SK-N-SH (cell line): ENCODE measurements at regions not wholly inside any gene's neighbourhood (a gene's known extent, or its start where the extent isn't known, plus 50 kb on each side); places are given as distances from the start of the nearest gene placed in this dataset.

Source experiments
- CTCF ChIA-PET: fragments of 300-600, 350-600 bp; formaldehyde crosslinking; extraction: SDS; loops from one replicate; lab custom pipeline; 2021; lab: Yijun Ruan, JAX
- POLR2A ChIA-PET: fragments of 350-600 bp; sonication (Branson Sonifier 250); formaldehyde crosslinking; extraction: SDS; loops from one replicate; lab custom pipeline; 2020; ENCODE audit warnings: antibody characterized with exemption, inconsistent platforms; lab: Yijun Ruan, JAX
- DNase-seq: peaks from one replicate; pipeline ENCODE4 v3.0.0; 2012
- H2AFZ ChIP-seq: fragments of 200-600 bp; sonication (generic); 2 replicates; pipeline ENCODE4 v1.8.1; 2016; ENCODE audit warnings: antibody characterized with exemption, mild to moderate bottlenecking, low read depth
- H3F3A ChIP-seq: fragments of 200-600 bp; sonication (generic); replicated peaks from 2 replicates; pipeline ENCODE3; 2016; ENCODE audit warnings: antibody characterized with exemption, mild to moderate bottlenecking; ENCODE audit not compliant: insufficient read depth
- H3K27ac ChIP-seq, 2 experiments: fragments of 200-500 bp in 1 of 2; fragments of 200-600 bp in 1 of 2; sonication (Bioruptor generic) in 1 of 2; sonication (generic), shearing (Covaris generic) in 1 of 2; 2 replicates each; pipeline versions ENCODE4 v1.5.1 to v1.6.1; 2014 to 2016; ENCODE audit warnings: low read depth in 2 of 2, inconsistent platforms in 1 of 2, low read length in 1 of 2, mild to moderate bottlenecking in 1 of 2, mixed read lengths in 1 of 2
- H3K27me3 ChIP-seq: fragments of 200-600 bp; sonication (generic), shearing (Covaris generic); 2 replicates; pipeline ENCODE4 v1.6.1; 2016; ENCODE audit warnings: mixed run types; ENCODE audit not compliant: insufficient read depth
- H3K36me3 ChIP-seq, 2 experiments: fragments of 200-500 bp in 1 of 2; fragments of 200-600 bp in 1 of 2; sonication (Bioruptor generic) in 1 of 2; sonication (generic) in 1 of 2; replicated peaks in 1 of 2; 2 replicates each; pipeline versions ENCODE3 to v1.5.1; 2014 to 2016; ENCODE audit warnings: low read length in 1 of 2, mild to moderate bottlenecking in 1 of 2; ENCODE audit not compliant: insufficient read depth in 2 of 2, control insufficient read depth in 1 of 2
- H3K4me1 ChIP-seq, 2 experiments: fragments of 200-500 bp in 1 of 2; fragments of 200-600 bp in 1 of 2; sonication (Bioruptor generic) in 1 of 2; sonication (generic), shearing (Covaris generic) in 1 of 2; 2 replicates each; pipeline versions ENCODE4 v1.5.1 to v1.6.1; 2014 to 2016; ENCODE audit warnings: low read depth in 1 of 2, low read length in 1 of 2, mixed run types in 1 of 2; ENCODE audit not compliant: insufficient read depth in 2 of 2, control insufficient read depth in 1 of 2
- H3K4me2 ChIP-seq: fragments of 200-600 bp; sonication (generic), shearing (Covaris generic); 2 replicates; pipeline ENCODE4 v1.6.1; 2017; ENCODE audit warnings: mixed run types
- H3K4me3 ChIP-seq, 2 experiments: fragments of 200-500 bp in 1 of 2; fragments of 200-600 bp in 1 of 2; sonication (Bioruptor generic) in 1 of 2; sonication (generic), shearing (Covaris generic) in 1 of 2; 2 replicates each; pipeline versions ENCODE4 v1.5.1 to v1.8.1; 2014 to 2016; ENCODE audit warnings: low read depth in 2 of 2, inconsistent platforms in 1 of 2, low read length in 1 of 2, mild to moderate bottlenecking in 1 of 2, mixed read lengths in 1 of 2, moderate library complexity in 1 of 2
- H3K79me2 ChIP-seq: fragments of 200-600 bp; sonication (generic); 2 replicates; pipeline ENCODE4 v1.8.1; 2017; ENCODE audit warnings: mild to moderate bottlenecking; ENCODE audit not compliant: insufficient read depth
- H3K9ac ChIP-seq: fragments of 200-600 bp; sonication (generic); 2 replicates; pipeline ENCODE4 v1.6.1; 2017; ENCODE audit warnings: mixed run types
- H3K9me2 ChIP-seq: fragments of 200-600 bp; sonication (generic); 2 replicates; pipeline ENCODE4 v1.6.1; 2017; ENCODE audit warnings: mixed run types
- H3K9me3 ChIP-seq: fragments of 200-600 bp; sonication (generic); 2 replicates; pipeline ENCODE4 v1.6.1; 2017; ENCODE audit warnings: mixed run types, mild to moderate bottlenecking, moderate library complexity
- H4K20me1 ChIP-seq: fragments of 200-600 bp; sonication (generic); 2 replicates; pipeline ENCODE4 v1.6.1; 2017; ENCODE audit warnings: mild to moderate bottlenecking, mixed run types; ENCODE audit not compliant: insufficient read depth
- CHD2 ChIP-seq: fragments of 150-350 bp; IDR thresholded peaks from 2 replicates; pipeline ENCODE4 v1.6.1; 2018; ENCODE audit warnings: low read length; ENCODE audit not compliant: partially characterized antibody
- CTCF ChIP-seq: fragments of 200-600 bp; sonication (generic); IDR thresholded peaks from 2 replicates; pipeline ENCODE4 v1.6.1; 2017; ENCODE audit warnings: antibody characterized with exemption, mild to moderate bottlenecking, moderate library complexity
- ELF1 ChIP-seq: IDR thresholded peaks from 2 replicates; pipeline ENCODE4 v1.4.0; 2012
- EZH2phosphoT487 ChIP-seq: fragments of 200-600 bp; sonication (generic); IDR thresholded peaks from 2 replicates; pipeline ENCODE4 v1.6.1; 2017; ENCODE audit warnings: low read depth, mixed run types, mild to moderate bottlenecking, antibody characterized with exemption, moderate library complexity, borderline replicate concordance
- FOXM1 ChIP-seq: IDR thresholded peaks from 2 replicates; pipeline ENCODE4 v1.4.0; 2012; ENCODE audit warnings: low read depth, mild to moderate bottlenecking
- GABPA ChIP-seq: IDR thresholded peaks from 2 replicates; pipeline ENCODE4 v1.4.0; 2012; ENCODE audit warnings: low read depth, mild to moderate bottlenecking
- MXI1 ChIP-seq: IDR thresholded peaks from 2 replicates; pipeline ENCODE4 v1.6.1; 2012; ENCODE audit warnings: mild to moderate bottlenecking, low read depth, low read length, improper control_type of control experiment
- NFIC ChIP-seq: IDR thresholded peaks from 2 replicates; pipeline ENCODE4 v1.4.0; 2012; ENCODE audit warnings: borderline replicate concordance
- POLR2AphosphoS5 ChIP-seq: IDR thresholded peaks from 2 replicates; pipeline ENCODE4 v1.6.1; 2012; ENCODE audit warnings: low read depth, low read length
- RCOR1 ChIP-seq: fragments of 150-350 bp; IDR thresholded peaks from 2 replicates; pipeline ENCODE4 v1.6.1; 2017; ENCODE audit warnings: antibody characterized with exemption, low read length
- REST ChIP-seq: IDR thresholded peaks from 2 replicates; pipeline ENCODE4 v1.6.1; 2012; ENCODE audit warnings: mild to moderate bottlenecking, low read depth, low read length, moderate library complexity
- RXRA ChIP-seq: IDR thresholded peaks from 2 replicates; pipeline ENCODE4 v1.4.0; 2012; ENCODE audit warnings: low read depth, mild to moderate bottlenecking, borderline replicate concordance
- SMC3 ChIP-seq: IDR thresholded peaks from 2 replicates; pipeline ENCODE4 v1.6.1; 2012; ENCODE audit warnings: low read depth, low read length, improper control_type of control experiment
- TAF1 ChIP-seq: IDR thresholded peaks from 2 replicates; pipeline ENCODE4 v1.6.1; 2012; ENCODE audit warnings: low read depth, mild to moderate bottlenecking, low read length, moderate library complexity, borderline replicate concordance
- YY1 ChIP-seq: IDR thresholded peaks from 2 replicates; pipeline ENCODE4 v1.4.0; 2012; ENCODE audit warnings: low read depth, mild to moderate bottlenecking
- WGBS: methylation state at CpG from one replicate; pipeline ENCODE4 v1.1.6; 2017; ENCODE audit warnings: low lambda C conversion rate; 5-methylcytosine and 5-hydroxymethylcytosine counted together
- TF ChIP-seq, protein P1 (sequence below): IDR thresholded peaks from 2 replicates; pipeline ENCODE4 v1.4.0; 2012; ENCODE audit warnings: low read depth, borderline replicate concordance
- TF ChIP-seq, protein P2 (sequence below): IDR thresholded peaks from 2 replicates; pipeline ENCODE4 v1.4.0; 2012; ENCODE audit warnings: low read depth, borderline replicate concordance
- TF ChIP-seq, protein P3 (sequence below): fragments of 150-350 bp; IDR thresholded peaks from 2 replicates; pipeline ENCODE4 v1.6.1; 2016; ENCODE audit warnings: mild to moderate bottlenecking, low read depth, low read length

DNA sequence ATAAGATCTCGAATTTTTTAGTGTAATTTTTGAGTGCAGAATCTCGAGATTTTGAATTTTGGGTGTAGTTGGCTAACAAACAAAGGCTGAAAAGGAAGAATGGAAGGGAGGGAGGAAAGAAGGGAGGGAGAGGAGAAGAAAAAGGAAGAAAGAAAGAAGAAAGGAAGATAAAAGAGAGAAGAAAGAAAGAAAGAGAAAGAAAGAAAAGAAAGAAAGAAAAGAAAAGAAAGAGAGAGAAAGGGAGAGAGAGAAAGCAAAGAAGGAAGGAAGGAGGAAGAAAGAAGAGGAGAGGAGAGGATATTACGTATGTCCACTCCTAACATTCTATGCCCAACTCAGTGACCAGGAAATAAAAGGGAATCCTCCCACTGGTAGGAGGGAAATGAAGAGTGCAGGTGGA, 169.6 kb downstream of the TBXT start:
- Histone ChIP-seq H2AFZ (no peak overlapping the region), H3K27me3 (no peaks in the 10 kb centered on the region), H3F3A (no peaks in the 10 kb centered on the region), H4K20me1 (no peaks in the 10 kb centered on the region), H3K9ac (no peak overlapping the region), H3K4me1 (no peaks in the 10 kb centered on the region; a peak in 1 of 4 replicates), H3K36me3 (no peaks in the 10 kb centered on the region), H3K9me2 (no peaks in the 10 kb centered on the region), H3K9me3 (no peaks in the 10 kb centered on the region), H3K4me3 (no peak overlapping the region), H3K4me2 (no peak overlapping the region), H3K79me2 (no peaks in the 10 kb centered on the region), H3K27ac (no peak overlapping the region)
- ChIA-PET CTCF (no interaction called here), POLR2A (no interaction called here)
- DNase-seq: no peak
- TF ChIP-seq, protein P1, sequence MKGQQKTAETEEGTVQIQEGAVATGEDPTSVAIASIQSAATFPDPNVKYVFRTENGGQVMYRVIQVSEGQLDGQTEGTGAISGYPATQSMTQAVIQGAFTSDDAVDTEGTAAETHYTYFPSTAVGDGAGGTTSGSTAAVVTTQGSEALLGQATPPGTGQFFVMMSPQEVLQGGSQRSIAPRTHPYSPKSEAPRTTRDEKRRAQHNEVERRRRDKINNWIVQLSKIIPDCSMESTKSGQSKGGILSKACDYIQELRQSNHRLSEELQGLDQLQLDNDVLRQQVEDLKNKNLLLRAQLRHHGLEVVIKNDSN: no peak
- no peak for TF ChIP-seq CHD2
- no peak for TF ChIP-seq GABPA
- 21% methylated on average over 3 of the region's 3 CpGs for WGBS

GRCh38 chr6:165991341-165991740, 176.3 kb downstream of the TBXT start:
- no peak overlapping the region for H3K4me2 ChIP-seq
- no peak for DNase-seq
- H3K9ac ChIP-seq: no peak overlapping the region
- no peak overlapping the region for H3K4me3 ChIP-seq
- no peak overlapping the region for H3K27ac ChIP-seq
- peaks cover 0 to 8% of the 10 kb centered on the region in 2 experiments; a peak in 1 of 4 replicates for H3K4me1 ChIP-seq
- H3F3A ChIP-seq: no peaks in the 10 kb centered on the region
- no peaks in the 10 kb centered on the region for H3K9me3 ChIP-seq
- H3K9me2 ChIP-seq: no peaks in the 10 kb centered on the region
- no peaks in the 10 kb centered on the region for H3K36me3 ChIP-seq
- H2AFZ ChIP-seq: no peak overlapping the region
- WGBS: 46% methylated on average over 10 of the region's 14 CpGs
- CTCF ChIA-PET: interaction anchor here (1.4 to 2.0 kb wide), 2 partner anchors 12 to 107 kb away, joined by 4 read pairs; no protein-coding TSS in a partner anchor
- H3K27me3 ChIP-seq: no peaks in the 10 kb centered on the region
- POLR2A ChIA-PET: no interaction called here
- no peaks in the 10 kb centered on the region for H3K79me2 ChIP-seq
- H4K20me1 ChIP-seq: no peaks in the 10 kb centered on the region
- no peak for TF ChIP-seq NFIC
- TF ChIP-seq REST: no peak
- TF ChIP-seq TAF1: no peak
- TF ChIP-seq POLR2AphosphoS5: no peak
- TF ChIP-seq YY1: no peak
- TF ChIP-seq, protein P2, sequence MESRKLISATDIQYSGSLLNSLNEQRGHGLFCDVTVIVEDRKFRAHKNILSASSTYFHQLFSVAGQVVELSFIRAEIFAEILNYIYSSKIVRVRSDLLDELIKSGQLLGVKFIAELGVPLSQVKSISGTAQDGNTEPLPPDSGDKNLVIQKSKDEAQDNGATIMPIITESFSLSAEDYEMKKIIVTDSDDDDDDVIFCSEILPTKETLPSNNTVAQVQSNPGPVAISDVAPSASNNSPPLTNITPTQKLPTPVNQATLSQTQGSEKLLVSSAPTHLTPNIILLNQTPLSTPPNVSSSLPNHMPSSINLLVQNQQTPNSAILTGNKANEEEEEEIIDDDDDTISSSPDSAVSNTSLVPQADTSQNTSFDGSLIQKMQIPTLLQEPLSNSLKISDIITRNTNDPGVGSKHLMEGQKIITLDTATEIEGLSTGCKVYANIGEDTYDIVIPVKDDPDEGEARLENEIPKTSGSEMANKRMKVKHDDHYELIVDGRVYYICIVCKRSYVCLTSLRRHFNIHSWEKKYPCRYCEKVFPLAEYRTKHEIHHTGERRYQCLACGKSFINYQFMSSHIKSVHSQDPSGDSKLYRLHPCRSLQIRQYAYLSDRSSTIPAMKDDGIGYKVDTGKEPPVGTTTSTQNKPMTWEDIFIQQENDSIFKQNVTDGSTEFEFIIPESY: no peak
- TF ChIP-seq MXI1: no peak
- no peak for TF ChIP-seq RXRA
- TF ChIP-seq RCOR1: no peak
- TF ChIP-seq, protein P3, sequence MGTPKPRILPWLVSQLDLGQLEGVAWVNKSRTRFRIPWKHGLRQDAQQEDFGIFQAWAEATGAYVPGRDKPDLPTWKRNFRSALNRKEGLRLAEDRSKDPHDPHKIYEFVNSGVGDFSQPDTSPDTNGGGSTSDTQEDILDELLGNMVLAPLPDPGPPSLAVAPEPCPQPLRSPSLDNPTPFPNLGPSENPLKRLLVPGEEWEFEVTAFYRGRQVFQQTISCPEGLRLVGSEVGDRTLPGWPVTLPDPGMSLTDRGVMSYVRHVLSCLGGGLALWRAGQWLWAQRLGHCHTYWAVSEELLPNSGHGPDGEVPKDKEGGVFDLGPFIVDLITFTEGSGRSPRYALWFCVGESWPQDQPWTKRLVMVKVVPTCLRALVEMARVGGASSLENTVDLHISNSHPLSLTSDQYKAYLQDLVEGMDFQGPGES: no peak
- no peak for TF ChIP-seq SMC3
- TF ChIP-seq ELF1: no peak
- TF ChIP-seq, protein P1: no peak
- no peak for TF ChIP-seq CTCF
- no peak for TF ChIP-seq FOXM1
- TF ChIP-seq EZH2phosphoT487: no peak
